ENCODE measurements at regions not wholly inside any gene's neighbourhood (a gene's known extent, or its start where the extent isn't known, plus 50 kb on each side); places are given as distances from the start of the nearest gene placed in this dataset.

GRCh38 chr5:51748647-51749046 is 365.4 kb downstream of the ISL1 start:
- H3K9me2 ChIP-seq (ENCODE audit: insufficient read depth, low read length) = no peaks in the 10 kb centered on the region
- H3K4me3 ChIP-seq (ENCODE audit: low read length) = no peak overlapping the region
- no peaks in the 10 kb centered on the region for H3K27me3 ChIP-seq (ENCODE audit: insufficient read depth, low read depth, low read length)
- no peak overlapping the region for H2AFZ ChIP-seq (ENCODE audit: low read depth, low read length)
- H3K9ac ChIP-seq (ENCODE audit: low read length) = no peak overlapping the region
- H3K79me2 ChIP-seq (replicated peaks; ENCODE audit: insufficient read depth, low read length) = no peaks in the 10 kb centered on the region
- H3K4me2 ChIP-seq (ENCODE audit: low read length) = no peak overlapping the region
- no peaks in the 10 kb centered on the region for H3F3A ChIP-seq (ENCODE audit: insufficient read depth, low read length, poor library complexity, severe bottlenecking)
- H3K9me3 ChIP-seq (ENCODE audit: low read length) = no peaks in the 10 kb centered on the region
- H4K20me1 ChIP-seq (ENCODE audit: insufficient read depth) = no peaks in the 10 kb centered on the region
- TF ChIP-seq MXI1 (conservative IDR thresholded peaks at IDR 0.05; ENCODE audit: poor library complexity, severe bottlenecking) = no peak
- peak; percentile 60 for TF ChIP-seq POLR2AphosphoS5 (IDR thresholded peaks at IDR 0.05)
- peak; percentile 71 for TF ChIP-seq EP300 (conservative IDR thresholded peaks at IDR 0.05; ENCODE audit: poor library complexity, severe bottlenecking)
- peak overlapping the region; percentile 11 for H3K27ac ChIP-seq (ENCODE audit: low read length)
- H3K36me3 ChIP-seq (ENCODE audit: insufficient read depth, low read length) = no peaks in the 10 kb centered on the region

All from neural cell (in vitro differentiated cells).